ENCODE measurements at regions not wholly inside any gene's neighbourhood (a gene's known extent, or its start where the extent isn't known, plus 50 kb on each side); places are given as distances from the start of the nearest gene placed in this dataset.

DNA sequence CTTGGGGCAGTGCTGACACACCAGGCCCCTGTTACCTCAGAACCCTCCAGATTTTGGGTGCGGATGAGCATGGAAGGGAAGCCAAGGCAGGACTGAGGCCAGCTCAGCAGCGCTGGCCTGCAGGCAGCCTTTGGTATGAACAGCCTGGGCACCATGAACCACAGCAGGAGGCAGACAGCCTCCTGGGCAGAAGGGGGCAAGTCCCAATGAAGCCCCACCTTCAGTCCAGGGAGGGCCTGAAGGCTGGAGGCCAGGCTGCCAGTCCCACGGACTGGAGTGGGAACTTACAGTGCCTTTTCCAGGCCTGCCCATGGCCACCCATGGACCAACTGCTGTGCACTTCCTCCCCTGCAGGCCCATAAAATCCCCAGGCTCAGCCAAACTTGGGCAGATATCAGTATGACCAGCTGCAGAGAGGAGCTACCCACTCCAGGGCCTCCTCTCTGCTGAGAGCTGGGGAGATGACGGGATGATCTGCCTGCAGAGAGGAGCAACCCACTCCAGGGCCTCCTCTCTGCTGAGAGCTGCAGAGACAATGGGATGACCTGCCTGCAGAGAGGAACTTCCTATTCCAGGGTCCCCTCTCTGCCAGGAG lies 74.7 kb downstream of the NEURL3 start:
- Histone ChIP-seq H2AFZ (ENCODE audit: low read depth, low read length) (no peak overlapping the region), H4K20me1 (replicated peaks; ENCODE audit: control insufficient read depth, insufficient read depth, low read length) (no peaks in the 10 kb centered on the region), H3K4me3 (no peak overlapping the region), H3K27ac (ENCODE audit: extremely low read depth, low read depth, low read length) (no peak overlapping the region), H3K4me2 (ENCODE audit: insufficient read depth, low read length) (no peak overlapping the region), H3K4me1 (replicated peaks in 1 of 2; ENCODE audit: control insufficient read depth in 2 of 2, insufficient read depth in 2 of 2, low read length in 2 of 2) (no peaks in the 10 kb centered on the region), H3K9ac (ENCODE audit: insufficient read depth in 1 of 2, low read depth in 2 of 2, low read length in 2 of 2) (no peak overlapping the region), H3K9me3 (replicated peaks; ENCODE audit: control insufficient read depth, insufficient read depth, low read depth, low read length) (no peaks in the 10 kb centered on the region; the same call in 1 of the 2 replicates), H3K9me1 (ENCODE audit: control insufficient read depth, insufficient read depth, low read length) (no peaks in the 10 kb centered on the region), H3K79me2 (ENCODE audit: control insufficient read depth, insufficient read depth, low read length) (no peaks in the 10 kb centered on the region), H3K27me3 (ENCODE audit: control insufficient read depth in 2 of 2, insufficient read depth in 2 of 2, low read length in 2 of 2) (0 out of 5 replicates have a peak, but pooled peaks cover 0 to 3% of the 10 kb centered on the region in 2 experiments), H3K36me3 (ENCODE audit: control insufficient read depth, insufficient read depth, low read length) (no peaks in the 10 kb centered on the region)
- no TSS peak for BruUV-seq (replicated peaks)
- WGBS (ENCODE audit: insufficient coverage, low coverage, missing lambda C conversion rate): 0% methylated on average over 4 of the region's 4 CpGs
- POLR2A ChIA-PET: interaction anchor here (0.6 kb wide), 2 partner anchors 11 to 207 kb away, joined by 3 read pairs; no protein-coding TSS in a partner anchor
- TF ChIP-seq, protein P1, sequence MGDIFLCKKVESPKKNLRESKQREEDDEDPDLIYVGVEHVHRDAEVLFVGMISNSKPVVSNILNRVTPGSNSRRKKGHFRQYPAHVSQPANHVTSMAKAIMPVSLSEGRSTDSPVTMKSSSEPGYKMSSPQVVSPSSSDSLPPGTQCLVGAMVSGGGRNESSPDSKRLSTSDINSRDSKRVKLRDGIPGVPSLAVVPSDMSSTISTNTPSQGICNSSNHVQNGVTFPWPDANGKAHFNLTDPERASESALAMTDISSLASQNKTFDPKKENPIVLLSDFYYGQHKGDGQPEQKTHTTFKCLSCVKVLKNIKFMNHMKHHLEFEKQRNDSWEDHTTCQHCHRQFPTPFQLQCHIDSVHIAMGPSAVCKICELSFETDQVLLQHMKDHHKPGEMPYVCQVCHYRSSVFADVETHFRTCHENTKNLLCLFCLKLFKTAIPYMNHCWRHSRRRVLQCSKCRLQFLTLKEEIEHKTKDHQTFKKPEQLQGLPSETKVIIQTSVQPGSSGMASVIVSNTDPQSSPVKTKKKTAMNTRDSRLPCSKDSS (IDR thresholded peaks at IDR 0.05; ENCODE audit: low read depth, partially characterized antibody): peak; percentile 80
- TF ChIP-seq CBX3 (IDR thresholded peaks at IDR 0.05; ENCODE audit: borderline replicate concordance in 1 of 2, low read length in 2 of 2) (peak in 1 of 2 experiments; percentile 83; a peak in 1 of 3 replicates), CBX5 (IDR thresholded peaks at IDR 0.05; ENCODE audit: borderline replicate concordance, low read depth) (peak; percentile 91; the same call in 1 of the 2 replicates), ZC3H4 (CRISPR knock-in tag; IDR thresholded peaks at IDR 0.05; ENCODE audit: borderline replicate concordance) (no peak), TRIM28 (IDR thresholded peaks at IDR 0.05) (0 out of 2 replicates have a peak, but pooled peaks have one; percentile 46), ZNF175 (CRISPR knock-in tag; IDR thresholded peaks at IDR 0.05; ENCODE audit: low read depth) (no peak), TFAP4 (CRISPR knock-in tag; IDR thresholded peaks at IDR 0.05; ENCODE audit: borderline replicate concordance) (peak; percentile 30; the same call in 1 of the 2 replicates), MTA1 (IDR thresholded peaks at IDR 0.05; ENCODE audit: borderline replicate concordance) (no peak), YBX1 (IDR thresholded peaks at IDR 0.05) (no peak)
- TF ChIP-seq, protein P2, sequence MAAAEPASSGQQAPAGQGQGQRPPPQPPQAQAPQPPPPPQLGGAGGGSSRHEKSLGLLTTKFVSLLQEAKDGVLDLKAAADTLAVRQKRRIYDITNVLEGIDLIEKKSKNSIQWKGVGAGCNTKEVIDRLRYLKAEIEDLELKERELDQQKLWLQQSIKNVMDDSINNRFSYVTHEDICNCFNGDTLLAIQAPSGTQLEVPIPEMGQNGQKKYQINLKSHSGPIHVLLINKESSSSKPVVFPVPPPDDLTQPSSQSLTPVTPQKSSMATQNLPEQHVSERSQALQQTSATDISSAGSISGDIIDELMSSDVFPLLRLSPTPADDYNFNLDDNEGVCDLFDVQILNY (CRISPR knock-in tag; IDR thresholded peaks at IDR 0.05): no peak
- FAIRE-seq: no peak
- CTCF ChIA-PET (ENCODE audit: low intra/inter-chr PET ratio): no interaction called here
- no peak for ATAC-seq
- no peak for DNase-seq (ENCODE audit: extremely low read depth in 1 of 4, low spot score in 3 of 4)
- in situ Hi-C loops (cut with MboI) (no loop called here), intact Hi-C loops (cut with micrococcal nuclease) (no loop called here)
